Suprapubic skin (tissue), 4 donors: ENCODE measurements at regions not wholly inside any gene's neighbourhood (a gene's known extent, or its start where the extent isn't known, plus 50 kb on each side); places are given as distances from the start of the nearest gene placed in this dataset.

ENCODE experiments used
- DNase-seq, 2 donors: peaks; one replicate each; pipeline ENCODE4 v3.0.0-alpha.2; 2019; ENCODE audit warnings: low spot score in 2 of 2
- H3K27ac ChIP-seq: fragments of 200-600 bp; sonication (generic); one replicate; pipeline ENCODE4 v1.5.1; 2019
- H3K27me3 ChIP-seq: fragments of 200-600 bp; sonication (generic); one replicate; pipeline ENCODE4 v1.5.1; 2019
- H3K36me3 ChIP-seq: fragments of 200-600 bp; sonication (generic); one replicate; pipeline ENCODE4 v1.5.1; 2019
- H3K4me1 ChIP-seq: fragments of 200-600 bp; sonication (generic); one replicate; pipeline ENCODE4 v1.5.1; 2019
- H3K4me3 ChIP-seq: fragments of 200-600 bp; sonication (generic); one replicate; pipeline ENCODE4 v1.5.1; 2019; ENCODE audit warnings: mild to moderate bottlenecking
- H3K9me3 ChIP-seq: fragments of 200-600 bp; sonication (generic); one replicate; pipeline ENCODE4 v1.5.1; 2019
- EP300 ChIP-seq: sonication (generic); formaldehyde crosslinking; IDR thresholded peaks from one replicate; pipeline ENCODE4 v1.6.1; 2017; ENCODE audit warnings: antibody characterized with exemption
- POLR2A ChIP-seq, 2 donors: fragments of 450-650 bp; IDR thresholded peaks; one replicate each; pipeline ENCODE4 v1.6.1; 2017; ENCODE audit warnings: antibody characterized with exemption in 2 of 2, mild to moderate bottlenecking in 2 of 2, moderate library complexity in 2 of 2
- POLR2AphosphoS5 ChIP-seq, 3 donors: sonication (generic); formaldehyde crosslinking; IDR thresholded peaks; one replicate each; pipeline ENCODE4 v1.6.1; 2017; ENCODE audit warnings: antibody characterized with exemption in 3 of 3
- WGBS: methylation state at CpG from one replicate; pipeline ENCODE4 v1.1.5; 2018; 5-methylcytosine and 5-hydroxymethylcytosine counted together
- TF ChIP-seq, protein P1 (sequence below), 2 donors: fragments of 200-600 bp in 1 of 2; fragments of 450-650 bp in 1 of 2; sonication (generic) in 1 of 2; IDR thresholded peaks; one replicate each; pipeline ENCODE4 v1.5.1; 2016 to 2019; ENCODE audit warnings: antibody characterized with exemption in 2 of 2, mild to moderate bottlenecking in 1 of 2, moderate library complexity in 1 of 2

- 90% methylated on average over 1 of the region's 1 CpG for WGBS
- no peaks in the 10 kb centered on the region for H3K9me3 ChIP-seq
- no peaks in the 10 kb centered on the region for H3K36me3 ChIP-seq
- no peak for DNase-seq
- no peaks in the 10 kb centered on the region for H3K4me1 ChIP-seq
- TF ChIP-seq POLR2A (IDR thresholded peaks at IDR 0.05) (no peak), POLR2AphosphoS5 (IDR thresholded peaks at IDR 0.05) (no peak)
- H3K27ac ChIP-seq, result no peak overlapping the region
- H3K27me3 ChIP-seq, result no peaks in the 10 kb centered on the region
- H3K4me3 ChIP-seq, result no peak overlapping the region
These were observed 283.8 kb upstream of the DAB1 start for GRCh38 chr1:57707631-57708030.

DNA sequence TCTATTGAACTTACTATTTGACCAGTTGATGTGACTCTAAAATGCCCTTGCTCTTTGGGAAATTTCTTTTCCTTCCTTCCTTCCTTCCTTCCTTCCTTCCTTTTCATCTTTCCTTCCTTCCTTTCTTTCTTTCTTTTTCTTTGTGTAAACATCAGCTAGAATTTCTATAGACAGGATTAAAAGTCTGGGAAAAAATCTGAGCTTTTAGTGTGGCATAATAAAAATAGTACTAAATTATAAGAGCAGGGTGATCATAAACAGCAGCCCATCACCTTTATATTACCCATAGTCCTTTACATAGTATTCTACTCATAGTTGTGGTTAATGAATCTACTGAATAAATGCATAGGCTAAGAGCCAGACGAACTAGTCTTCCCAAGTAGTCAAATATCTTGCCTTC, 281.0 kb upstream of the DAB1 start:
- TF ChIP-seq POLR2AphosphoS5 (IDR thresholded peaks at IDR 0.05) (no peak), EP300 (no peak), POLR2A (IDR thresholded peaks at IDR 0.05) (no peak)
- TF ChIP-seq, protein P1, sequence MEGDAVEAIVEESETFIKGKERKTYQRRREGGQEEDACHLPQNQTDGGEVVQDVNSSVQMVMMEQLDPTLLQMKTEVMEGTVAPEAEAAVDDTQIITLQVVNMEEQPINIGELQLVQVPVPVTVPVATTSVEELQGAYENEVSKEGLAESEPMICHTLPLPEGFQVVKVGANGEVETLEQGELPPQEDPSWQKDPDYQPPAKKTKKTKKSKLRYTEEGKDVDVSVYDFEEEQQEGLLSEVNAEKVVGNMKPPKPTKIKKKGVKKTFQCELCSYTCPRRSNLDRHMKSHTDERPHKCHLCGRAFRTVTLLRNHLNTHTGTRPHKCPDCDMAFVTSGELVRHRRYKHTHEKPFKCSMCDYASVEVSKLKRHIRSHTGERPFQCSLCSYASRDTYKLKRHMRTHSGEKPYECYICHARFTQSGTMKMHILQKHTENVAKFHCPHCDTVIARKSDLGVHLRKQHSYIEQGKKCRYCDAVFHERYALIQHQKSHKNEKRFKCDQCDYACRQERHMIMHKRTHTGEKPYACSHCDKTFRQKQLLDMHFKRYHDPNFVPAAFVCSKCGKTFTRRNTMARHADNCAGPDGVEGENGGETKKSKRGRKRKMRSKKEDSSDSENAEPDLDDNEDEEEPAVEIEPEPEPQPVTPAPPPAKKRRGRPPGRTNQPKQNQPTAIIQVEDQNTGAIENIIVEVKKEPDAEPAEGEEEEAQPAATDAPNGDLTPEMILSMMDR (IDR thresholded peaks at IDR 0.05), result no peak
- no peak for DNase-seq
- WGBS, result 81% methylated on average over 1 of the region's 1 CpG

DNA sequence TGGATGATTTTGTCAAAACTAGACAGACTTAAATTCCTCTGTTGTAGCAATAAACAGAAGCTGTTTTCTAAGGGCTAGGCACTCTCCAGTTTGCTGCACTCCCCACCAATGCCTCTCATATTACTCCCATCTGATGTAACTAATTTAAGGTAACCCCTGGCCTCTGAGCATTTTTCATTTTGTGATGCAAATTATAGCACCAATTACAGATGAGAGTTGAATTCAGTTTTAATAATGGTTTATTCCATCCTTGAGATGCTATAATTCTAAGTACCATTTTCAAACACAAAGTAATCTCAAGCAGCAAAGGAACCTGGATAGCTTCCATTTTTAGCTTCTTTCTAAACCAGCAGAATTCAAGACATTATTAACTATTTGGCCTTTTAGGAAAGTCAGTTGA, 280.4 kb upstream of the DAB1 start:
- TF ChIP-seq POLR2A (IDR thresholded peaks at IDR 0.05) (no peak), POLR2AphosphoS5 (IDR thresholded peaks at IDR 0.05) (no peak), EP300 (no peak)
- TF ChIP-seq, protein P1 (IDR thresholded peaks at IDR 0.05), result no peak

More for the DNA sequence above, 281.0 kb upstream of the DAB1 start:
- Histone ChIP-seq H3K4me1 (no peaks in the 10 kb centered on the region), H3K27ac (no peak overlapping the region), H3K36me3 (no peaks in the 10 kb centered on the region), H3K4me3 (no peak overlapping the region), H3K27me3 (no peaks in the 10 kb centered on the region), H3K9me3 (no peaks in the 10 kb centered on the region)

DNA sequence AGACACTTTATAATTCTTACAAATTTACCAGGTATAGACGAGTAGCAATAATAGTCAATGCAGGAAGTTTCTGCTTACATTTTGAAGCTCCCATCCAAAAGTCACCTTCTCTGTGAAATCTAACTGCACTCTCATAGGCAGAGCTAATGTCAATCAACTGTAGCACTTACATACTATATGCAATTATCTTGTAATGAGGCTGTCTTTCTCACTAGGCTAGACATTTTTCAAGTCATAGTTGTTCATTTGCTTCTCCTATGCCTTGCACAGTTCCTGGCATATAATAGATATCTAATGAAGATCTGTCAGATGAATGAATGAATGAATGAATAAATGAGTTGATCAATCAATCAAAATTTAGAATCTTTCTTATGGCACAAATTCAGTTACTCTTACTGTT, 273.0 kb upstream of the DAB1 start:
- Histone ChIP-seq H3K4me3 (no peak overlapping the region), H3K9me3 (peaks cover 20% of the 10 kb centered on the region), H3K4me1 (no peaks in the 10 kb centered on the region), H3K27me3 (no peaks in the 10 kb centered on the region), H3K27ac (no peak overlapping the region), H3K36me3 (no peaks in the 10 kb centered on the region)
- no peak for TF ChIP-seq POLR2A (IDR thresholded peaks at IDR 0.05)
- TF ChIP-seq EP300, result no peak
- TF ChIP-seq, protein P1 (IDR thresholded peaks at IDR 0.05), result no peak
- TF ChIP-seq POLR2AphosphoS5 (IDR thresholded peaks at IDR 0.05), result no peak
- no peak for DNase-seq
- 89% methylated on average over 1 of the region's 1 CpG for WGBS

More for the DNA sequence above, 280.4 kb upstream of the DAB1 start:
- no peaks in the 10 kb centered on the region for H3K4me1 ChIP-seq
- H3K27me3 ChIP-seq, result no peaks in the 10 kb centered on the region
- no peak overlapping the region for H3K4me3 ChIP-seq
- no peak for DNase-seq
- no peaks in the 10 kb centered on the region for H3K9me3 ChIP-seq
- H3K36me3 ChIP-seq, result no peaks in the 10 kb centered on the region
- no peak overlapping the region for H3K27ac ChIP-seq

DNA sequence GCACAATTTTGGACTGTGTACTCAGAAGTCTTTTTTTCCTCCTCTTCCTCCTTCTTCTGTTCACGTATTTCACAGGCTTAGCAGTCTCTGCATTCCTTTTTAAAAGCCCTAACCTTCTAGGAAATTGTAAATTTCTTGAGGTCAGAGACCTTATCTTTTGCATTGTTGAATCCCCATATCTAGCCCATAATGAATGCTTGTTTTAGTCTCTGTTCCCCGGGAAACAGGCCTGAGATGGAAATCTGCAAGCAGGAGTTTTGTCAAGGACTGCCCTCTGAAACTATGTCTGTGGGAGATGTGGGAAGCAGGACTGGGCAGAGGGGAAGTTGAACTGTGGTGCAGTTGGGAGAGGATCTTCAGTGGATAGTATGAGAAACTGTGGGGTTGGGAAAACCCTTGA, 272.2 kb upstream of the DAB1 start:
- DNase-seq, result no peak
- Histone ChIP-seq H3K4me3 (no peak overlapping the region), H3K36me3 (no peaks in the 10 kb centered on the region), H3K9me3 (peaks cover 24% of the 10 kb centered on the region), H3K27ac (no peak overlapping the region), H3K27me3 (no peaks in the 10 kb centered on the region), H3K4me1 (no peaks in the 10 kb centered on the region)
- 70% methylated on average over 2 of the region's 2 CpGs for WGBS
- TF ChIP-seq POLR2A (IDR thresholded peaks at IDR 0.05) (no peak), EP300 (no peak), POLR2AphosphoS5 (IDR thresholded peaks at IDR 0.05) (no peak)
- TF ChIP-seq, protein P1 (IDR thresholded peaks at IDR 0.05), result no peak

DNA sequence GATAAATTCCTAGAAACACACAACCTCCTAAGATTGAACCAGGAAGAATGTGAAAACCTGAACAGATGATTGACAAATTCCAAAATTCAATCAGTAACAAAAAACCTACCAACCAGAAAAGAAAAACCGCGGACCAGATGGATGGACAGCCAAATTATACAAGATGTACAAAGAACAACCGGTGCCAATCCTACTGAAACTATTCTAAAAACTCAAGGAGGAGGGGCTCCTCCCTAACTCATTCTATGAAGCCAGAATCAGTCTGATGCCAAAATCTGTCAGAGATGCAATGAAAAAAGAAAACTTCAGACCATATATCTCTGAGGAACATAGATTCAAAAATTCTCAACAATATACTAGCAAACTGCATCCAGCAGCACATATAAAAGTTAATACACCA, 262.4 kb upstream of the DAB1 start:
- Histone ChIP-seq H3K9me3 (peaks cover 7% of the 10 kb centered on the region), H3K27me3 (no peaks in the 10 kb centered on the region), H3K4me3 (no peak overlapping the region), H3K4me1 (no peaks in the 10 kb centered on the region), H3K27ac (no peak overlapping the region), H3K36me3 (no peaks in the 10 kb centered on the region)
- TF ChIP-seq POLR2A (IDR thresholded peaks at IDR 0.05) (no peak), EP300 (no peak), POLR2AphosphoS5 (IDR thresholded peaks at IDR 0.05) (no peak)
- TF ChIP-seq, protein P1 (IDR thresholded peaks at IDR 0.05), result no peak
- no peak for DNase-seq
- WGBS, result 91% methylated on average over 3 of the region's 3 CpGs
